DMS153 treated with DMSO at 0.1 percent for 48 hours (cell line): ENCODE measurements at regions not wholly inside any gene's neighbourhood (a gene's known extent, or its start where the extent isn't known, plus 50 kb on each side); places are given as distances from the start of the nearest gene placed in this dataset.

Experiments used
- DNase-seq: peaks from one replicate; lab custom pipeline; 2025; ENCODE audit not compliant: unreplicated experiment; lab: John Stamatoyannopoulos, UW

DNA sequence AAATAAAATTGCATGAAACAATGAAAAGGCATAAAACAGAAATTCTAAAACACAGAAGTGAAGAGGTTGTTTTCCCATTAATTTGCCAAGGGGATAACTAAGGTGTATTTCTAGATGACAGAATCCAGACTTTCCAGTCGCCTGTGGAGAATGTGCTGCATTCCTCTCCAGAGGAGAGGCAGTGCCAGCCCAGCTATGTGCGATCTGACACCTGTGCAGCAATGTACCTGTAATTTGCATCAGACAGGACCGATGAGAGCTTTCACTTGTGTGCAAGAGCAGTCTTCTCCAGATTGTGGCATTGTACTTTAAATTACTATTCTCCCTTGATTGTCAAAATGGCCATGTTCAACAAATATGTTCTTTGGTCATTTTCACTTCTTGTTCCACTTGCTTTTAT lies 1037.9 kb downstream of the EFNB2 start:
- no peak for DNase-seq

DNA sequence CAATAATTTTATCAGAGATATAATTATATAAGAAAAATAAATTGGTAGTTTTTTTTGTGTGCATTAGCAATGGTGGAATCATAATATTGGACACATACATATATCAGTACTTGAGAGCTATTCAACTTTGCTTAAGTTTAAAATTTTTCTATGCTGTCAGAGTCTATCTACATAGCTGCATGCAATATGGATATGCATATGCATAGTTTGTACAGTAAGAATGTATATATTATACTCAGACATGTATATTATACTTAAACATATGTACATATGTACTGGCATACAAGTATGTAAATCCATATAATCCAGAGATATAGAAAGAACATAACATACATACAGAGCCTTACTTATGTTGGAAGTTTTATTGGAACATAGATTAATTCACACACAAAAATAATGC lies 1043.2 kb downstream of the EFNB2 start:
- no peak for DNase-seq

DNA sequence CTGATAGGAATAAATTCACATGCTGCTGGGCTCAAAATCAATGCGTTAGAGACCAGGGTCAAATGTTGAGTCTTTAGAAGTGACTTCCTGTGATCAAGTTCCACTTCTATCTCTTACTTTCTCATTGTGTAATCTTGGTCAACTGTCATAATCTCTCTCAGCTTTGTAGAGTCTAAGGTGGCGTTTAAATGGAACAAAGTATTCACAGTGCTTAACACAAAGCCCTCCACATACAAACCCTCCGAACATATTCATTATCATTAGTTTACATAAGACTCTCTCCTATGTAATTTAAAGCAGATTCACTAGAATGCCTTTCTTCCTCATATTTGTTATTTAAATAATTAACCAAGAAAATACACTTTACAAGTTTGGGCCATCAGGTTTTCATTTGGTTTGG lies 1044.1 kb downstream of the EFNB2 start:
- DNase-seq = no peak

DNA sequence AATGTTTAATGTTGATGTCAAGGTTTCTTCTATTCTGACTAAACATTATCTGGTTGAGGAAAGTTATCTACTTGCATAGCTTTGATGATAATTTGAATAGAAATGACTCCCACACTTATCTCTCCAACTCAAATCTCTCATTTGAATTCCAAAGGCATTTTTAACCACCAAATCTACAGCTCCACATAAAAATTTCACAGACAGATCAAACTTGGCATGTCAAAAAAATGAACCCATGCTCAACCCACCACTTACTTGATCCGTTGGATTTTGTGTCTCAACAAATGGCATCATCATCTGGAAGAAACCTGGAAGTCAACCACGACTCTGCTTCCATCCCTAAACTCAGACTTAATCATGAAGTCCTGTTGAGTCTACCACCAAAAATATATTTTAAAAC lies 1050.4 kb downstream of the EFNB2 start:
- DNase-seq = no peak

DNA sequence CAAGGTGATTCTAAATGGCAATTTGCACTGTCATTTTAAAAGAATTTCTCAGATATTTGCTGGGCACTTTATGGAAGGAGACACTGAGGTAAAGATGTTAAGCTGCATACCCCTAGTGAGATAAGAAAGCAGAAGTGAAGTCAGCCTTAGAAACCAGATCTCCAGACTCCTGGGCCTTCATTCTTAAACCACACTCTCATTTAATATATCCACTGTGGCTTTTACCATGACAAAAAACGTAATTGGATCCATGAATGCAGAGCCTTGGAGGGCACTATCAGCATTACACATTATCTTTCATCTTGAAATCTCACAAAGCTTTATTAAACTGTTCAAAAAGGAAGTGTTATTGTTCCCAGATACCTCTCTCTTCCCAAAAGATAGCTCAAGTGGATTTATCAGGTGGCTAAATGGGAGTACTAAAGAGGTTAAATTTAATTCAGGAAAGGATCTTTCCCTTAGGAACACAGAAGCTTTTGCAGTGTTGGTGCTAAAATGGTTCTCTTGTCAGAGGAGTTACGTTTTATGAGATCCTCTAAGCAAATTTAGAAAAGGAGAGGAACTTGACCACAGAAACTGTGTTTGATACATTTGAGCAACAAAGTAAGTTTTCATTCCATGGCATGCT lies 1060.4 kb downstream of the EFNB2 start:
- no peak for DNase-seq

DNA sequence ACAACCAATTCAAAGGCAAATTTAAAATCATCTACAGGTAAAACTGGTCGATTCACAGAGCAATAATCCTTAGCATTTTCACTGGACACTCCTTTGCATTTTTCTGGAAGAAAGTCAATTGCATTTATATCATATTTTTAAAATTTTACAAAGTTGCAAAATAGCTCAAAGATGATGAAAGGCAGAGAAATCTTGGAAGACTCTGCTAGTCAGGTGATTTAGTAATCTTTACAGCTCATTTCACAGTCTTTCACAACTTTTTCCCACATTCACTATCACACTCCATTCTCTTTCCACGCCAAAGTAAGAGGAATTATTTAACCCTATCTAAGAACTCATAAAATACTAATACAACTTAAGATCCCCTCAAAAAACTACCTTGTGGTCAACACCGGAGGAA lies 1063.8 kb downstream of the EFNB2 start:
- no peak for DNase-seq

DNA sequence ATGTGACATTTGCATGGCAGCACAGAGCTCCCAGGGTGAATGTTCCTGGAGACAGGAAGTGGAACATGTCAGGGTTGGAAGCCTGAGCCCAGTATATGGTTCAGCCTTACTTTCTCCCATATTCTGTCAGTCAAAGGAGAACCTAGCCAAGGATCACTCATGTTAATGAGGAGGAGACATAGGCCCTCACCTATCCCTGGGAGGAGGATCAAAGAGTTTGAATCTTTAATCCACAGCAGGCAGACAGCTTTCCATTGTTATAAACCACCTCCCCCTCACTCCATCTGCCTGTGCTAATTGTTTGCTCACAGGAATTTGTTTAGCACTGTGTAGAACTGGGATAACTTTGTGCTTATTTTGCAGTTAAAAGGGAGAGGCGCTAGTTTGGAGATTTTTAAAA lies 1069.1 kb downstream of the EFNB2 start:
- no peak for DNase-seq

DNA sequence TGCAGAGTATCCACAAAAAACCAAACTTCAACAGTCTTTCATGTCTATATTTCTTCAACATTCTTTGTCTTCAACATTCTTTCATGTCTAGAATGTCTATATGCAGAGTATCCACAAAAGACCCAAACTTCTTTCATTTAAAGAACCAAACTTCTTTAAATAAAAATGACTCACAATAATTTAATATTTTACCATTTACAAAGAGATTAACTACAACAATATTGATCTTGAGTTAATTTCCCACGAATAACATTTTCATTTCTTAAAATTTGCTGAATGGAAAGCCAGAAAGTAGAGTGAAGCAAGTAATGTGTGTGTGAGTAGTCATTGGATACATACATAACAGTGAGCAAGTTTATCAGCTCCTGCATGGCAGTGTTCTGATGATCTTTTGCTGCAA lies 1069.7 kb downstream of the EFNB2 start, which contains the start of gene DAOA:
Gene DAOA (plus strand): TSS at position 301 of the 400 bp plus-strand sequence.
- no peak for DNase-seq

DNA sequence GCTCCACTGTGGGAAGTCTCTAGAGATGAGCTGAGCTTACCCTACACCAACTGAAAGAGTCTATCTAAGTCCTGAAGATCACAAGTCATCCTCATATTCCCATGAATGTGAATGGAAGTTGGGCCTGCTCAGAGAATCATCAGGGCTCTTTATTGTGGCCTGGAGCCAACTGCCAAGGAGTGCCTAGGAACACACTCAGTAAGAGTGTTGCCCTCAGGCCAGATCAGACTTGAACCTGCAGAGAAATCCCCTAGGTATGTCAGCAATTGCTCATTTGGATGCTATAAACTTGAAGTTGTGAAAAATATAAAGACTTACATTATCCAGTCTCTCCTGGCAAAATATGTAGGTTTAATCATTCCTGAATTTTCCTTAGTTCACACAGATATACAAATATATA lies 1070.2 kb downstream of the EFNB2 start:
- no peak for DNase-seq

DNA sequence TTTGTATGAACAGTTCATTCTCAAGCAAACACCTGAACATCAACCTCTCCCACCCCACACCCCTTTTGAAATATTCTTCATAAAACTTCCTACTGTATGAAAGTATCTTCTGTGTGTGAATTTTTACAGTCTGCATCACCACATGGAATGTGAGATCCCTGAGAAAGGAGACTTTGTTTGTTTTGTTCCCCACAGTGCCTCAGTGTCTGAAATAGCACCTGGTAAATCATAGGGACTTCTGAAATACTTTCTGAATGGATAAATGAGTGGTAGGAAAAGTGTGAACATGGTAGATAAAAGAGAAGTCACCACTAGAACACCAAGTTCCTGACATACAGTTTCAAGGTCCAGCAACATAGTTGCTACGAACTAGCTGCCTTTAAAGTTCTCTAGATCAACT lies 1071.2 kb downstream of the EFNB2 start:
- DNase-seq = no peak

DNA sequence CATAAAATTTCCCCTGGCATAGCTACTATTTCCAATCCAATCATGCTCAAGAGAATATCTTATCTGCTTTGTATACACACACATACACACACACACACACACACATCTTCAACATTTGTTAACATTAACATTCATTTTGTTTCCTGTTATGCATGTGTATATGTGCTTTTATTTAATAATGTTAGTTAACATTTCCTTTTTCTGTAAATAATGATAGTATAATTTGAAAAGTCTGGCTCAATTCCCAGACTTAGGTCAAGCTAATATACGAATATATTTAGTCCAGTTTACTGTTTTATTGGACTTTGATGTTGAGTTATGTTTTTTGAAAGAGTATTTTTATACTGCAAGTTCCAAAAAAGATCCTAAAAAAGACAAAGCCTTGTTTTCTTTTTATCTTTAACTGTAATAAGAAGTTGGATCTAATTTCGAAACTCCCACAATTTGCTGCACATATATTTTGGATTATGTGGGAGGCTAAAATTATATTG lies 1072.4 kb downstream of the EFNB2 start:
- no peak for DNase-seq

DNA sequence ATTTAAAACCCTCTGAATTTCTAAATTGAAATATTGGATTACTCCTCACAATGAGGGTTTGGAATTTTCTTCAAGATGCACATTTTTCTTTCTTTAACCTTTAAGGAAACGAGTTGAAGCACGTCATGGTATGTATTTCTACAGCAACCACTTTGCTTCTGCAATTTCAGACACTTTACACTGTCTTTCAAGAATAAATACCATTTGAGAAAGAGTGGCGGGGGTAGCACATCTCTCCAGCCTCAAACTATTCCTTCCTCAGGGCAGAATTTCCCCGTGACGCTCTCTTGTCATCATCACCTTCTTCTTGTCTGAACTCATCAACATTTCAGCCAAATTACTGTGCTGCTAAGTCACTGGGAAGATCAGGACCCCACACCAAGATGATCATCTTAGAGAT lies 1073.4 kb downstream of the EFNB2 start:
- no peak for DNase-seq

DNA sequence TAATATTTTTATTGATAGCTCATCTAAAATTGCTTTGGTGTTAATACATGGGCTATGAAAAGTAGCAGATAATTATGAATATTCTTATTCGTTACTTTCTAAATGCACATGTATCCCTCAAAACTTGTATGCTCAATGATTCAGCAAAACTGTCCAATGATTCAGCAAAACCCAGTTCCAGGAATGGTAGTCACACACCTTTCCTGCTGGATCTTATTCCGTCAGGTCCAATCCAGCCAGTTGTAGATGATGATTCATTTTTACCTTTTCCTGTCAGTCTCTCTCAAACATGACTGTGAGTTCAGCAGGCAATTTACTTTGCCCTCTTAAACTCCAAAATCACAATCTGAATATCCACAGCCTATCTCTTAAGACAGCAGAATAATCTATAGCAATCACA lies 1082.6 kb downstream of the EFNB2 start:
- no peak for DNase-seq

DNA sequence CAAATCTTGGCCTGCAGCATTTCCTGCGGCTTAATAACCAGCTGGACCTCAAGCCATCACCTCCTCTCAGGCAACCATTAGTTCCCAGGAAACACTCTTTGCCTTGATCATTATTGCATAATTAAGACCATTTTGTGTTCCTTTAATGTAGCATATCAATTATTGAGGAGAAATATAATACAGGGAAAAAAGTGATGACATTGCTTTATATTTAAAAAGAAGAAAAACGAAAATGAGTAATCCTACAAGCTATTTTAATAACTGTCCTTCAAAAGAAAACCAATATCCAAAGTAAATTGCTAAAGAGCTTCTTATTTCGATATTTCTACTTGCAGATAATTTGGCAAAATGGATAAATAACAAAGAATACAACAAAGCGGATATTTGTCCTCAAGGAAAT lies 1084.7 kb downstream of the EFNB2 start:
- DNase-seq = no peak

DNA sequence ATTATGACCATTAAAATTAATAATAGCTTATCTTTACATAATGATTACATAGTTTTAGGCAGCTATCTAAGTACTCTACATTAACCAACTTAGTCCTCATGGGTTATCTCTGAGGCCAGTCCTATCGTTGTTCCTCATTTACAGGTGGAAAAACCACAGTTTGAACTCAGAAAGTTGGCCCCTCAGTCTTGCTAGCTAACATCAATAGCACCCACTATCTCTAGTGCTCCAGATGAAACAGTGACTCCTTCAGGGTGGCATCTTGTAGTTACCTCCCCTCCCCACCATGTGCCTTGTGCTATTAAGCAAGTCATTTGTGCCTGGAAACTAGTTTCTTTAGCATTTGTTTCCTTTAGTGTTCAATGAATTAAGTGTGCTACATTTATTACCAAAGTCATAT lies 1086.7 kb downstream of the EFNB2 start:
- no peak for DNase-seq

DNA sequence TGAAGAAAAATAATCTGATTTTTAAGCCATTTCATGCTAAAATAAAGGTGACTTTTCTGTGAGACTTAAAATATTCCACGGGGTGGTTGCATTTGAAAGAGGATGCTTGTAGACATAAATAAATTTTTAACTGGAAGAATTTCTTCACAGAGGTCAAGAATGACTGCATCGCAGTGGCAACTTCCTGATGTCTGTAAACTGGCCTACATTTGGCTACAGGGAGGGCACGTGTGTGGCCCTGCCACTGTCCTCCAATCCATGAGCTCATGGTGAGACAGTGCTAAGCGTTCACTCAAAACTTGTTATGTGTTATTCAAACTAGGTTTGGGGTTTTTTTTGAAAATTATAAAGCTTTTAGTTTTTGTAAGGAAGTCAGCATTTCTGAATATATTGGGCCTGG lies 1089.3 kb downstream of the EFNB2 start:
- no peak for DNase-seq

DNA sequence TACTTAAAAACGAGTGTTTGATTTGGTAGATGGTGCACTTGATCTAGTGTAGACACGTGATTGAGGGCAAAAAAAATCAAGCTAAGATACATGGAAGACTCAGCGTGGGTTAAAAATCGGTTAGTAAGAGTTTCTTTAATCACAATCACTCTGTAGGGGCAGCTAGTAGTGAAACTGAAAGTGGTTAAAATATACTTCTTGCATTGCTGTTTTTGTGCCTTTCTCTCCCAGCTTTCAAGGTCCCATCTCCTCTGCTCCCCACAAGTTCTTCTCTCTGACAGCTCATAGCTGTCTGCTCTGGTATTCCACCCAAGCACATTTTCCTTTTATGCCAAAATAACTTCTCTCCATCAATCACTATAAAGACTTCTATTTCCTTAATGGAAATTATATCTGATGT lies 1089.7 kb downstream of the EFNB2 start:
- no peak for DNase-seq

DNA sequence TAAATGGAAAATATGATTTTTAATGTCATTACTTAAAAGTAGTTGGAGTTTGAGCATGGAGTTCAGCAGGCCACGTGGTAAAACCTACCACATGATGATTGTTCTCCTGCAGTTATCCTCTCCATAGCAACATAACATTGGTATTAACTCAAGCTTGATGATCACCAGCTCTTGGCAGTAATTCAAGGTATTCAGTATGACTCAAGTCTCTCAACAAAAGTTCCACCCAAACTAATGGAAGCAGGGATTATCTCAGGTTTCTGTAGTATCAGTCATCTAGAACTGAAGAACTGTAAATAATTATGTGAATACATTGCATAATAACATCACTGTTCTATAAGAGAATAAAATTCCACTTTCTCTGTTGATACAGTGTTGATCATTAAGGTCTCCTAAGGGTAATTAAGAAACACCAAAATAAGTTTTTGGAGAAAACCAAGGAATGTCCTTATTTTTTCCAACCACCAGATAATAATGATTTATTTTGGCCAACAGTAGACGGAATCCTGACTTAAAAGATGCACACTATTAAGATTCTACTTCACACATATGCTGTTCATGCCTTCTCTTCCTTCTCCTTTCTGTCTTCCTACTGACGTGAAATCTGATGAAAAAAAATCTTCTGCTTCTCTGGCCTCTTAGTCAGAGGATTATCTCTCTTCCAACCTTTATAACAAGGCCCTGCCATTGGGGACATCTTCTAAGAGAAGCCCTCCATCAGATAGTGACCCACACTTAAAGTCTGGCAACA lies 1092.3 kb downstream of the EFNB2 start:
- peak; percentile 76 for DNase-seq

DNA sequence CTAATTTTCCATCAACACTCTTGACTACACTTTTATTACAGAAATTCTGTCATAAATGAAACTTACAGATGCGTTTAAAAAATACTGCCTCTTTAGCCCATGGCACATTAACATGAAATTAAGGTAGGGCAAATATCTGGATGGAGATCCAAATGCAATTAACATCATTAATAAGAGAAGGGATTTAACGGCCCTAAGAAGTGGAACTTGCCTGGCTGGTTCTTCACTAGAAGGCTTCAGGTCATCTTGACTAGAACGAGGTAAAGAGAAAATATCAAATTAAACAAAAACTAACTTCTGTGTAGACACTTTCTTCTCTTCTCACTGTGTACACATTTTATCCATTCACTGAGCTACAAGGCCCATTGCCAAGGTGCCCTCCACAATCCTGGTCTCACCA lies 1093.4 kb downstream of the EFNB2 start:
- DNase-seq = no peak

DNA sequence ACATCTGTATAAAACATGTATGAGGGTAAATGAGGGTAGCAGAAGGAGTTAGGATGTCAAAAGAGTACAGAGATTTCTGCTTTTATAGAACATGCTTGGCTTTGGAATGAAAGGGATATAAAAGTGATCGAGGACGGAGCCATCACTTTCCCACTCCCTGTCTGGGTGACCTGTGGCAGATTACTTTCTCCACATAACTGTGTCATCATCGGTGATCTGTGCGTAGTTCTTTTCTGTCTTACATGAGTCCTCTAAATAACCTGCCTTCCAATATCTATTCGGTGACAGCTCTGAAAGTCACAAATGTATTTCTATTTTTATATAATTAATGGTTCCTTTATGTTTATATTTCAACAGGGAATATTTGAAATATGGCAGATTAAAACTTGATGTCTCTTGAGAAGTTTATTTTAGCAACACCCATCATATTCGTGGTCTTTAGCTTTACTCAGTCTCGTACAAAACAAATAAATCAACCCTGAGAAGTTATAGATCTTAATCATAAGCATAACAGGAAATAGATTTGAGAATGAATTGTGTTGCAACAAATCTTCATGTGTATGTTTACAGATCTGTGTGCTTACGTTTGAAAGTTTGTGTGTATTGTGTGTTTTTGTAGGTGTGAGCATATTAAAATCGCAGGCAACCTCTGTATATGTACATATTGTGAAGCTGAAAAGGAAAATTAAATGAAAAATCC lies 1094.3 kb downstream of the EFNB2 start:
- DNase-seq = no peak

DNA sequence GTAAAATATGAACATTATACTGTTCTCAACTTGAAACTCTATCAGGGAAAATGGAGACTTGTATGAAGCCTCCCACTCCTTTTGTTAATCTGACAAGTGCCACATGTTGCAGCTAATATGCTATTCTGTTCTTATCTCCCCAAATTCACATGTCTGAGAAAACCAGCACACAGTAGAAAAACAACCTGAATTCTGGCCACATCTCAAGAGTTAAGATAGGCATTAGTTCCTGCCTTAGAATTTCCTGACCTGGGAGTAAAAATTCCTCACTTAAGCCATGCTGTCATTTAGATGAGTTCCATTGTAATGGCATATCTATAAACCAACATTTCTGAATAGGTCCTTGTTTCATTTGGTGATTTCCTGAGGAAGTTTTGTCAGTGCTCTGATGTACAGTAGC lies 1098.5 kb downstream of the EFNB2 start:
- DNase-seq = no peak

DNA sequence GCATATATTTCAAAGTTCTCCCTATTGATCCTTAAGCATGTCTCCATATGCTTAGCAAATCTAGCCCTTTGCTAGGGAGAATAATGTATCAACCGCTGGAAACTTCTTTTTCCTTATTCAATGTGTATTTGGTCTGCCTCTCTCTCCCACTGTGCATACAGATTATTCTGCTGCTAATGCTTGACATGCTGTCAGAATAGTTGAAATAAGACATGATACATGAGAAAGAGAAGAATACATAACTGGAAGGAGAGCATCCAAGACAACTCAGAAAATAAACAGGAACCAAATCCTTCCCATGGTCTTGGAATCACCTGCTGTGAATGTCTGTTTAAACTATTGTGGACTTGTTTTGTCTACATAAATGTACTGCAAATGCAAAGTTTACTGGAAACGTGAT lies 1103.0 kb downstream of the EFNB2 start:
- no peak for DNase-seq
